ENCODE measurements at regions not wholly inside any gene's neighbourhood (a gene's known extent, or its start where the extent isn't known, plus 50 kb on each side); places are given as distances from the start of the nearest gene placed in this dataset.

GRCh38 chr11:45078236-45079074 is 68.0 kb upstream of the PRDM11 start:
- H3K27me3 ChIP-seq (ENCODE audit: control insufficient read depth, extremely low read depth, insufficient read depth, low read length), result no peaks in the 10 kb centered on the region
- DNase-seq (ENCODE audit: low read depth, low spot score) (no peak), FAIRE-seq (peak; percentile 56)
- no peaks in the 10 kb centered on the region for H3K79me2 ChIP-seq (ENCODE audit: control insufficient read depth, insufficient read depth, low read length)
- no peak overlapping the region for H3K9ac ChIP-seq (ENCODE audit: control insufficient read depth, extremely low read depth, insufficient read depth, low read length)
- H3K9me3 ChIP-seq (ENCODE audit: control insufficient read depth, low read depth, low read length), result no peaks in the 10 kb centered on the region
- TF ChIP-seq EZH2 (IDR thresholded peaks at IDR 0.05; ENCODE audit: low read length) (no peak), CTCF (optimal IDR thresholded peaks at IDR 0.05 in 1 of 3, IDR thresholded peaks at IDR 0.05 in 1 of 3, conservative IDR thresholded peaks at IDR 0.05 in 1 of 3; ENCODE audit: extremely low read depth in 1 of 3, insufficient read depth in 2 of 3, low read length in 3 of 3) (no peak)
- dilution Hi-C loops (cut with MboI; ENCODE audit: extremely low pct_ligation_motif_present, low sequenced_read_pairs), result no loop called here
- no peak overlapping the region for H3K4me2 ChIP-seq (ENCODE audit: control insufficient read depth, extremely low read depth, insufficient read depth, low read depth, low read length)
- no peaks in the 10 kb centered on the region for H4K20me1 ChIP-seq (ENCODE audit: control insufficient read depth, extremely low read depth, insufficient read depth, low read length)
- H3K36me3 ChIP-seq (ENCODE audit: control insufficient read depth in 2 of 2, extremely low read depth in 1 of 2, insufficient read depth in 2 of 2, low read length in 2 of 2), result no peaks in the 10 kb centered on the region
- no peak overlapping the region for H3K27ac ChIP-seq (ENCODE audit: control insufficient read depth, insufficient read depth, low read length)
- H3K9me1 ChIP-seq (ENCODE audit: control insufficient read depth, extremely low read depth, insufficient read depth, low read length), result no peaks in the 10 kb centered on the region
- peaks cover 45% of the 10 kb centered on the region for H3K4me1 ChIP-seq (ENCODE audit: control insufficient read depth, extremely low read depth, insufficient read depth, low read length)
- H2AFZ ChIP-seq (ENCODE audit: control insufficient read depth, low read length), result no peak overlapping the region
- no peak overlapping the region for H3K4me3 ChIP-seq (ENCODE audit: control insufficient read depth in 2 of 3, extremely low read depth in 1 of 3, insufficient read depth in 2 of 3, low read depth in 1 of 3, low read length in 3 of 3)

GRCh38 chr11:45079075-45079444 is 67.4 kb upstream of the PRDM11 start:
- H3K27me3 ChIP-seq (ENCODE audit: control insufficient read depth, extremely low read depth, insufficient read depth, low read length), result no peaks in the 10 kb centered on the region
- no peaks in the 10 kb centered on the region for H4K20me1 ChIP-seq (ENCODE audit: control insufficient read depth, extremely low read depth, insufficient read depth, low read length)
- dilution Hi-C loops (cut with MboI; ENCODE audit: extremely low pct_ligation_motif_present, low sequenced_read_pairs), result no loop called here
- peak; percentile 59 for FAIRE-seq
- no peak overlapping the region for H3K4me2 ChIP-seq (ENCODE audit: control insufficient read depth, extremely low read depth, insufficient read depth, low read depth, low read length)
- H3K79me2 ChIP-seq (ENCODE audit: control insufficient read depth, insufficient read depth, low read length), result no peaks in the 10 kb centered on the region
- H3K9ac ChIP-seq (ENCODE audit: control insufficient read depth, extremely low read depth, insufficient read depth, low read length), result no peak overlapping the region
- DNase-seq (ENCODE audit: low read depth, low spot score), result no peak
- H3K4me1 ChIP-seq (ENCODE audit: control insufficient read depth, extremely low read depth, insufficient read depth, low read length), result peaks cover 39% of the 10 kb centered on the region
- no peak overlapping the region for H3K27ac ChIP-seq (ENCODE audit: control insufficient read depth, insufficient read depth, low read length)
- H3K9me3 ChIP-seq (ENCODE audit: control insufficient read depth, low read depth, low read length), result no peaks in the 10 kb centered on the region
- H3K36me3 ChIP-seq (ENCODE audit: control insufficient read depth in 2 of 2, extremely low read depth in 1 of 2, insufficient read depth in 2 of 2, low read length in 2 of 2), result no peaks in the 10 kb centered on the region
- no peak for TF ChIP-seq CTCF (optimal IDR thresholded peaks at IDR 0.05 in 1 of 3, IDR thresholded peaks at IDR 0.05 in 1 of 3, conservative IDR thresholded peaks at IDR 0.05 in 1 of 3; ENCODE audit: extremely low read depth in 1 of 3, insufficient read depth in 2 of 3, low read length in 3 of 3)
- TF ChIP-seq EZH2 (IDR thresholded peaks at IDR 0.05; ENCODE audit: low read length), result no peak
- no peak overlapping the region for H2AFZ ChIP-seq (ENCODE audit: control insufficient read depth, low read length)
- H3K9me1 ChIP-seq (ENCODE audit: control insufficient read depth, extremely low read depth, insufficient read depth, low read length), result no peaks in the 10 kb centered on the region
- H3K4me3 ChIP-seq (ENCODE audit: control insufficient read depth in 2 of 3, extremely low read depth in 1 of 3, insufficient read depth in 2 of 3, low read depth in 1 of 3, low read length in 3 of 3), result no peak overlapping the region
